Skeletal muscle cell (primary cell): ENCODE measurements at regions not wholly inside any gene's neighbourhood (a gene's known extent, or its start where the extent isn't known, plus 50 kb on each side); places are given as distances from the start of the nearest gene placed in this dataset.

Source experiments
- DNase-seq: peaks from one replicate; pipeline ENCODE4 v3.0.0-alpha.2; 2010; ENCODE audit warnings: low read depth
- H3K4me3 ChIP-seq: 2 replicates; pipeline ENCODE4 v1.5.1; 2011; ENCODE audit warnings: low read depth, mild to moderate bottlenecking, control low read depth, low read length, moderate library complexity

DNA sequence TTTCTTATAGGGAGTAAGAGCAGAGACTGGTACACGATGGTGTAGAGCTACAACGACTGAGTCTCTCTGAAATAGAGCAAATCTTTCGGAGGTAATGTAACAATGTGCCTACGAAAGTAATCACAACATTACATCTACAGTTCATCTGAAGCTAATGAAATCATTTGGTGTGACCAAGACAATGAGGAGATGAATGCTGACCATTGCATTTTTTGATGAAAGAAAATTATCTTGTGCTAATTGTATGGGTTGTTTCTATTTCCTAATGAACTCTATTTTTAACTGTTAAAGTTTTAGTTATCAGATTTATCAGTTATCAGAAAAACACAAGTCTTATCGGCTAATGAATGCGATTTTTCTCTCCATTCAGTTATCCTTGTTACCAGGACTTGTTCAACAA, 913.4 kb downstream of the SLITRK6 start:
- no peak overlapping the region for H3K4me3 ChIP-seq
- no peak for DNase-seq

DNA sequence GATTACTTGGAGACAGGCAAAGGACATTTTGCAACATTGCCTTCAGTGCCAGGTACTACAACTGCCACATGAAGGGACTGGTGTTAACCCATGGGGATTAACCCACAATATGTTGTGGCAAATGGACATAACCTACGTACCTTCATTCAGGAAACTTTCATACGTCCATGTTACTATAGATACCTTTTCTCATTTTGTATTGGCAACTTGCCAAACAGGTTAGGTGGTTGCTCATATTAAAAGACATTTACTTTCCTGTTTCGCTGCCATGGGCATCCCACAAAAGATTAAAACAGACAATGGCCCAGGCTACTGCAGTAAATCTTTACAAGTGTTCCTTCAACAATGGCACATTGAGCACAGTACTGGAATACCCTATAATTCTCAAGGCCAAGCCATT, 925.3 kb downstream of the SLITRK6 start:
- no peak overlapping the region for H3K4me3 ChIP-seq
- DNase-seq, result no peak

DNA sequence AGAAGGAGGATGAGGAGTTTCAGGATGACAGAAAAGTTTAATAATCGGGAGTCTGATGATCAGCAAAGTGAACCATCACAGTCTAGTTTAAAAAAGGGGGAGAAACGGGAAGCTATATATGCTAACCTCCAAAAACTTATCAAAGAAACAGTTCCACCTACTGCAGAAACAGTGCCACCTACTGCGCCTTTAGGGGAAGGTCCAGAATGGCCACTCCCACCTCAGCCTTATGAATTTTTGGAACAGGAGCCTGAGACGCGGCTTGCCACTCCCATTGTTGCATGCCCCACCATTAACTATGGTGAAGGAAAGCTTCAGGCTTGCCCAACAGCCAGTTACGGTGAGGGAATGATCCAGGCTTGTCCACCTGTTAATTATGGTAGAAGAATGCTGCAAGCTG, 929.0 kb downstream of the SLITRK6 start:
- H3K4me3 ChIP-seq, result no peak overlapping the region
- DNase-seq, result no peak

DNA sequence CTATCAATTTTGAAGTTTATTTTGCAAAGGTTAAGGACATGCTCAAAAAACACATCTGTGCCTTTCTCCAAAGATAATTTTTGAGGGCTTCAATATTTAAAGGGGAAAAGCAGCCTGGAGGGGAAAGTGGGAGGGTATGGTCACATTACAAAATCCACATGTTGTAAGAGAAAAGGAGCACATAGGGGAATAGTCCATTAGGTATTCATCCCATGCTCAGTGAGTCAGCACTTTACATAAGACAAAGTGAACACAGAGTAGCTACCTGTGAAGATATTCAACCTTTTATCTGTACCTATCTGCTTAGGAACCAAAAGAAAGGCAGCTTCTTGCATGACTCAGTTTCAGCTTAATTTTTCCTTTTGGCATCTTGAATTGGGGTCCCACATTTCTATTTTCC, 932.0 kb downstream of the SLITRK6 start:
- no peak overlapping the region for H3K4me3 ChIP-seq
- DNase-seq, result no peak

GRCh38 chr13:84865783-84866221, 933.4 kb downstream of the SLITRK6 start:
- H3K4me3 ChIP-seq, result no peak overlapping the region
- no peak for DNase-seq

GRCh38 chr13:84864341-84864740, 934.9 kb downstream of the SLITRK6 start:
- no peak for DNase-seq
- H3K4me3 ChIP-seq, result no peak overlapping the region

DNA sequence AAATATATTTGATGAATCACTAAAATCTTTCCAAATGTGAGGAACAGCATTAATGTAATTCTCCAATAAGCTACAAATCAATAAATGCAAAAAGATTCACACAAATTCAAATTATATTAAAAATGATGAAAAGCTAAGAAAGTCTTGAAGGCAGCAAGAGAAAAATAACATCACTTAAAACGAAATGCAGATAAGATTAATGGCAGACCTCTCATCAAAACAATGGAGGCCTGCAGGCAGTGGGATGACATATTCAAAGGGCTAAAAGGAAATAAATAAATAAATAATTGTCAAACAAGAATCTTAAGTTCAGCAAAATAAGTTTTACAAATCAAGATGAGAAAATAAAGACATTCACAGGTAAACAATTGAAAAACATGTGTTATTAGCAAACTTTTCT, 952.1 kb downstream of the SLITRK6 start:
- no peak for DNase-seq
- H3K4me3 ChIP-seq, result no peak overlapping the region

- no peak for DNase-seq
Measured at GRCh38 chr13:84845907-84846619, 953.2 kb downstream of the SLITRK6 start.

GRCh38 chr13:84844473-84844872, 954.7 kb downstream of the SLITRK6 start:
- no peak for DNase-seq
- no peak overlapping the region for H3K4me3 ChIP-seq

More at GRCh38 chr13:84845907-84846619, 953.2 kb downstream of the SLITRK6 start:
- H3K4me3 ChIP-seq, result no peak overlapping the region

DNA sequence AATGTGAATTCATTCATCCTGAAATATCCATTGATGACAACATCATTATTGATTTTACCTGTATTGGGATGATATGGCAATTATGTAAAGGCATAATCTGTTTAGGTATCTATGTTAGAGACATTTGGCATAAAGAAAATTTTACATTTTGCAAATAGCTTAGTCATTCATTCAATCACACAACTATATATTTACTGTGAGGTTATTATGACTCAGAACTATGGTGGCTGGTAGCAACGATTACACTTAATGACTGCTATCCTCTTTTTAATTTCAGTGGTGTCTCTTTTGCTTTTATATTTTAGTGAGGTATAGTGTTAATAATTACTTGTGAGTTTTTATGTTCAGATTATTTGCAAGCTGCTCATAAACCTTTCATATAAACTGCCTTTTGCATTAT, 955.9 kb downstream of the SLITRK6 start:
- DNase-seq, result no peak
- H3K4me3 ChIP-seq, result no peak overlapping the region

DNA sequence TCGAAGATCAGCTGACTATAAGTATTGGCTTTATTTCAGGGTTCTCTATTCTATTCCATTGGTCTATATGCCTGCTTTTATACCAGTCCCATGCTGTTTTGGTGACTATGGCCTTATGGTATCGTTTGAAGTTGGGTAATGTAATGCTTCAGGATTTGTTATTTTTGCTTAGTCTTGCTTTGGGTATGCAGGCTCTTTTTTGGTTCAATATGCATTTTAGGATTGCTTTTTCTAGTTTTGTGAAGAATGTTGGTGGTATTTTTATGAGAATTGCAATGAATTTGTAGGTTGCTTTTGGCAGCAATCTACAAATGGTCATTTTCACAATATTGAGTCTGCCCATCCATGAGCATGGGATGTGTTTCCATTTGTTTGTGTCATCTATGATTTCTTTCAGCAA, 951.9 kb upstream of the SLITRK1 start:
- no peak overlapping the region for H3K4me3 ChIP-seq

DNA sequence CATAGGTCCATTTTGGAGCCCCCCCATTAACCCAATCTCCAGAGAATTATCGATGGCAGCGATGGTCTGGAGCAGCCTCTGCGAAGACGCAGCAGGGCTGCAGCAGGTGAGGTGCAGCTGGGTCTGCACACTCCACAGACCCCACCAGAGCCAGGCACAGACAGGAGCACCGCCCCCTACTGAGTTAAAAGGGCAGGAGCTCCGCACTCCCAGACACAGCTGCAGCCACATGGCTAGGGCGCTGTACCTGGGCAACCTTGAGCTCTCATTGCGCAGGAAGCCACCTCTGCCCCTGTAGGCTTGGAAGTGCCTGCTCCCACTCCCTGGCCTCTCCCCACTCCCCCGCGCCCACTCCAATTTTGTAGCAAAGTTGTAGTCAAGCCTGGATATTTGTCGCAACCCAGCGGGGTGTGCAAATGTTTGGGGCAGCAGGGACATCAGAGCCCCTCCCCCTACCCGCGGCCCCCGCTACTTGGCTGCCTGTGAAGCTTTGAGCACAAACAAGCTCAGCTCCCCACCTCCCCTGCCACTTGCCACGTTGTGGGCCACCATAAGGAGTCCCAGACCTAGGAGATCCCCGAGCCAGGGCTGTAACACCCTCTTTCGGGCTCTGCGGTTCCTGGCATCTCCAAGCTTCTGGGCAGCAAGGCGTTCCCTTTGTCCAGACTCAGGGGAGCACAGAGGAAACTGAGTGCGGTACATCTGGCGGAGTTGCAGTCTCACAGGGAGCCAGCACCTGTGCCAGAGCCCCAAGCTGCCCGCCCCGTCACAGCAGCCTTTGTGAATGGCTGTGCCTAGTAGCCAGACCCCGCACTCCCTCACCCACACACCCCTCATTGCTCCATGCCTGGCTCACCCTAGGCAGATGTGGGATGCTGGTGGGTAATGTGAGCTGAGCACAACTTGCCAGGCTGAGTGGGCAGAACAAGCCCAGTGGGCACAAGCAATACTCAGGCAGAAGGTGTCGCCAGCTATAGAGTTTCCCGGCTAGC, 949.7 kb upstream of the SLITRK1 start:
- DNase-seq, result no peak
- no peak overlapping the region for H3K4me3 ChIP-seq

More for the DNA sequence above, 951.9 kb upstream of the SLITRK1 start:
- DNase-seq, result no peak

GRCh38 chr13:84823528-84823927, 941.3 kb upstream of the SLITRK1 start:
- no peak overlapping the region for H3K4me3 ChIP-seq
- no peak for DNase-seq

DNA sequence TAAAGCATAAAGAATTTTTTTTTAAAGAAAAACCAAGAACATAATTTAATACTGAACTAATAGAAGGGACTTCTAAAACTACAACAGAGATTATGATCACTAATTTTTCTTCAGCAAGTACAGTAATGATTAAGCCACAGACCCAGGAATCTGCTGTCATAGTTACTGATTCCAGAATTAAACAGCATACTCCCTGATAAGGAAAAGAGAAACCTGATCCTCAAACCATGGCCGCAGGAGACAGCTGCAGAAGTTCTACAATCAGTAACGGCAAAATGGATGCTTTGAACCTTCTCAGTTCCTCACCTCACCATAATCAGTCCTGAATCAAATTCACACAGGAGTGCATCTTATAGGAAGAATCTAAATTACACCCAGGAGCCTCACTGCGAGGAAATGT, 939.0 kb upstream of the SLITRK1 start:
- no peak overlapping the region for H3K4me3 ChIP-seq
- no peak for DNase-seq

- no peak for DNase-seq
Measured at GRCh38 chr13:84816567-84817105, 934.4 kb upstream of the SLITRK1 start.

GRCh38 chr13:84812789-84813188, 930.5 kb upstream of the SLITRK1 start:
- H3K4me3 ChIP-seq, result no peak overlapping the region
- DNase-seq, result no peak

More at GRCh38 chr13:84816567-84817105, 934.4 kb upstream of the SLITRK1 start:
- no peak overlapping the region for H3K4me3 ChIP-seq

- DNase-seq, result no peak
- no peak overlapping the region for H3K4me3 ChIP-seq
Measured at GRCh38 chr13:84812078-84812477, 929.8 kb upstream of the SLITRK1 start.

DNA sequence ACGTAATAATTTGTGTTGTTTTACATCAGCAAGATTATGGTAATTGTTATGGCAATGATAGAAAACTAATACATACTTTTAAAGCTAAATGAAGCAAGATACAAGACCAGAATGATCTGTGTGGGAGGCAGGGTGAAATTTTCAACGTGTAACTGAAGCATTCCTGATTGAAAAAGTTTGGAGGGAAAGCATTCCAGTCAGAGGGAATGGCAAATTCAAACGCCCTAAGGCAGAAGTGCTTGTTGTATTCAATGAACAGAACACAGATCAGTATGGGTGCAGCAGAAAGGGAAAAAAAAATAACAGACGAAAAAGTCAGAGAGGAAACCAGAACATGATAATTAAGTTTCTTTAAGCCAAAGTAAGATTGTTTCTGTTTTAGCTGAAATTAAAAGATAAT, 928.5 kb upstream of the SLITRK1 start:
- no peak for DNase-seq
- H3K4me3 ChIP-seq, result no peak overlapping the region

- no peak for DNase-seq
- H3K4me3 ChIP-seq, result no peak overlapping the region
Measured at GRCh38 chr13:84802073-84802472, 919.8 kb upstream of the SLITRK1 start.

- DNase-seq, result no peak
- H3K4me3 ChIP-seq, result no peak overlapping the region
Measured at GRCh38 chr13:84784443-84785153, 902.3 kb upstream of the SLITRK1 start.
